Ishikawa (cell line): ENCODE measurements at regions not wholly inside any gene's neighbourhood (a gene's known extent, or its start where the extent isn't known, plus 50 kb on each side); places are given as distances from the start of the nearest gene placed in this dataset.

Experiments used
- CEBPB ChIP-seq: IDR thresholded peaks from 2 replicates; pipeline ENCODE4 v1.6.1; 2012
- CREB1 ChIP-seq: IDR thresholded peaks from 2 replicates; pipeline ENCODE4 v1.6.1; 2012; ENCODE audit warnings: low read depth
- EGR1 ChIP-seq: IDR thresholded peaks from 2 replicates; pipeline ENCODE4 v1.6.1; 2012
- EP300 ChIP-seq: IDR thresholded peaks from 2 replicates; pipeline ENCODE4 v1.6.1; 2012; ENCODE audit warnings: borderline replicate concordance
- FOXM1 ChIP-seq: IDR thresholded peaks from 2 replicates; pipeline ENCODE4 v1.6.1; 2012; ENCODE audit warnings: low read depth, borderline replicate concordance
- MAX ChIP-seq: IDR thresholded peaks from 2 replicates; pipeline ENCODE4 v1.6.1; 2012
- NFIC ChIP-seq: IDR thresholded peaks from 2 replicates; pipeline ENCODE4 v1.6.1; 2012
- RAD21 ChIP-seq: IDR thresholded peaks from 2 replicates; pipeline ENCODE4 v1.6.1; 2012; ENCODE audit warnings: low read depth
- REST ChIP-seq: IDR thresholded peaks from 2 replicates; pipeline ENCODE4 v1.6.1; 2012; ENCODE audit warnings: low read depth, mild to moderate bottlenecking
- TAF1 ChIP-seq: IDR thresholded peaks from 2 replicates; pipeline ENCODE4 v1.6.1; 2012; ENCODE audit warnings: low read depth, mild to moderate bottlenecking
- TCF12 ChIP-seq: IDR thresholded peaks from 2 replicates; pipeline ENCODE4 v1.6.1; 2012; ENCODE audit warnings: low read depth
- TEAD4 ChIP-seq: IDR thresholded peaks from 2 replicates; pipeline ENCODE4 v1.6.1; 2012
- USF1 ChIP-seq: IDR thresholded peaks from 2 replicates; pipeline ENCODE4 v1.6.1; 2012
- YY1 ChIP-seq: IDR thresholded peaks from 2 replicates; pipeline ENCODE4 v1.6.1; 2012; ENCODE audit warnings: low read depth
- ZBTB7A ChIP-seq: IDR thresholded peaks from 2 replicates; pipeline ENCODE4 v1.6.1; 2012; ENCODE audit warnings: low read depth

- TF ChIP-seq EP300 = no peak
- no peak for TF ChIP-seq TEAD4
- no peak for TF ChIP-seq NFIC
- no peak for TF ChIP-seq CREB1
- no peak for TF ChIP-seq USF1
- TF ChIP-seq MAX = no peak
- no peak for TF ChIP-seq REST
- TF ChIP-seq EGR1 = no peak
- no peak for TF ChIP-seq CEBPB
- TF ChIP-seq YY1 = no peak
Measured at GRCh38 chr12:77679686-77680085, 151.0 kb upstream of the NAV3 start.

GRCh38 chr12:77678621-77679020 is 152.1 kb upstream of the NAV3 start:
- TF ChIP-seq CEBPB (no peak), MAX (no peak), RAD21 (no peak), FOXM1 (no peak), EP300 (no peak), EGR1 (no peak), REST (no peak), NFIC (no peak), ZBTB7A (no peak), TEAD4 (no peak), YY1 (no peak)

- TF ChIP-seq RAD21 (no peak), TCF12 (no peak), YY1 (no peak), TEAD4 (no peak), NFIC (no peak), CEBPB (no peak), ZBTB7A (no peak), REST (no peak), USF1 (no peak), FOXM1 (no peak), EP300 (no peak), EGR1 (no peak), MAX (no peak), CREB1 (no peak), TAF1 (no peak)
Measured at GRCh38 chr12:77667101-77667500, 163.6 kb upstream of the NAV3 start.

- TF ChIP-seq EP300 = no peak
- no peak for TF ChIP-seq RAD21
- no peak for TF ChIP-seq EGR1
- no peak for TF ChIP-seq USF1
- no peak for TF ChIP-seq REST
- TF ChIP-seq TEAD4 = no peak
- no peak for TF ChIP-seq CEBPB
- no peak for TF ChIP-seq NFIC
- no peak for TF ChIP-seq YY1
- TF ChIP-seq TCF12 = no peak
- TF ChIP-seq ZBTB7A = no peak
- no peak for TF ChIP-seq FOXM1
- no peak for TF ChIP-seq MAX
- TF ChIP-seq CREB1 = no peak
- TF ChIP-seq TAF1 = no peak
Measured at GRCh38 chr12:77648716-77649115, 182.0 kb upstream of the NAV3 start.
